ENCODE measurements at regions not wholly inside any gene's neighbourhood (a gene's known extent, or its start where the extent isn't known, plus 50 kb on each side); places are given as distances from the start of the nearest gene placed in this dataset.

- no peak for DNase-seq (ENCODE audit: low spot score)
- H3K9me3 ChIP-seq (ENCODE audit: control insufficient read depth in 4 of 4, low read length in 3 of 4), result no peaks in the 10 kb centered on the region
- TF ChIP-seq ZBTB33 (IDR thresholded peaks at IDR 0.05), result no peak
- TF ChIP-seq HNF4A (conservative IDR thresholded peaks at IDR 0.05), result no peak
- no peak for TF ChIP-seq CTCF (IDR thresholded peaks at IDR 0.05; ENCODE audit: low read depth, low read length, missing input control)
- TF ChIP-seq TAF1 (conservative IDR thresholded peaks at IDR 0.05), result no peak
- TF ChIP-seq GABPA (IDR thresholded peaks at IDR 0.05 in 1 of 2, conservative IDR thresholded peaks at IDR 0.05 in 1 of 2), result no peak
- no peak for TF ChIP-seq YY1 (IDR thresholded peaks at IDR 0.05)
- TF ChIP-seq MAX (IDR thresholded peaks at IDR 0.05), result no peak
- no peak for TF ChIP-seq JUND (IDR thresholded peaks at IDR 0.05)
- no peak for TF ChIP-seq FOXA1 (IDR thresholded peaks at IDR 0.05)
- TF ChIP-seq HNF4G (IDR thresholded peaks at IDR 0.05), result no peak
- TF ChIP-seq RAD21 (IDR thresholded peaks at IDR 0.05), result no peak
- H3K27me3 ChIP-seq (ENCODE audit: control insufficient read depth in 4 of 4, insufficient read depth in 4 of 4, low read length in 3 of 4), result no peaks in the 10 kb centered on the region
- no peak overlapping the region for H3K27ac ChIP-seq (ENCODE audit: low read depth in 1 of 2, low read length in 2 of 2)
- H3K4me1 ChIP-seq (ENCODE audit: control insufficient read depth in 4 of 4, insufficient read depth in 4 of 4, low read length in 3 of 4), result no peaks in the 10 kb centered on the region
- H3K9ac ChIP-seq (ENCODE audit: low read depth in 1 of 2, low read length in 2 of 2), result no peak overlapping the region
- H3K36me3 ChIP-seq (ENCODE audit: control insufficient read depth in 4 of 4, insufficient read depth in 3 of 4, low read depth in 1 of 4, low read length in 3 of 4), result no peaks in the 10 kb centered on the region
- H3K4me3 ChIP-seq (ENCODE audit: low read depth in 1 of 3, low read length in 3 of 3), result no peak overlapping the region
Measured at GRCh38 chr7:13713092-13713491, 276.4 kb downstream of the ETV1 start.

- Histone ChIP-seq H3K4me3 (ENCODE audit: low read depth in 1 of 3, low read length in 3 of 3) (no peak overlapping the region), H3K4me1 (ENCODE audit: control insufficient read depth in 4 of 4, insufficient read depth in 4 of 4, low read length in 3 of 4) (no peaks in the 10 kb centered on the region), H3K27me3 (ENCODE audit: control insufficient read depth in 4 of 4, insufficient read depth in 4 of 4, low read length in 3 of 4) (no peaks in the 10 kb centered on the region), H3K9me3 (ENCODE audit: control insufficient read depth in 4 of 4, low read length in 3 of 4) (no peaks in the 10 kb centered on the region), H3K9ac (ENCODE audit: low read depth in 1 of 2, low read length in 2 of 2) (no peak overlapping the region), H3K27ac (ENCODE audit: low read depth in 1 of 2, low read length in 2 of 2) (no peak overlapping the region), H3K36me3 (ENCODE audit: control insufficient read depth in 4 of 4, insufficient read depth in 3 of 4, low read depth in 1 of 4, low read length in 3 of 4) (no peaks in the 10 kb centered on the region)
- TF ChIP-seq EGR1 (IDR thresholded peaks at IDR 0.05; ENCODE audit: low read depth in 2 of 2) (no peak), HNF4G (IDR thresholded peaks at IDR 0.05) (no peak), YY1 (IDR thresholded peaks at IDR 0.05) (no peak), RAD21 (IDR thresholded peaks at IDR 0.05) (no peak)
- no peak for DNase-seq (ENCODE audit: low spot score)
- 57% methylated on average over 1 of the region's 1 CpG for WGBS
Measured at GRCh38 chr7:13715534-13715933, 273.9 kb downstream of the ETV1 start.

GRCh38 chr7:13717031-13717430 lies 272.4 kb downstream of the ETV1 start:
- 46% methylated on average over 2 of the region's 2 CpGs for WGBS
- H3K4me1 ChIP-seq (ENCODE audit: control insufficient read depth in 4 of 4, insufficient read depth in 4 of 4, low read length in 3 of 4), result no peaks in the 10 kb centered on the region
- no peak overlapping the region for H3K4me3 ChIP-seq (ENCODE audit: low read depth in 1 of 3, low read length in 3 of 3)
- no peaks in the 10 kb centered on the region for H3K27me3 ChIP-seq (ENCODE audit: control insufficient read depth in 4 of 4, insufficient read depth in 4 of 4, low read length in 3 of 4)
- no peaks in the 10 kb centered on the region for H3K36me3 ChIP-seq (ENCODE audit: control insufficient read depth in 4 of 4, insufficient read depth in 3 of 4, low read depth in 1 of 4, low read length in 3 of 4)
- no peaks in the 10 kb centered on the region for H3K9me3 ChIP-seq (ENCODE audit: control insufficient read depth in 4 of 4, low read length in 3 of 4)
- no peak overlapping the region for H3K27ac ChIP-seq (ENCODE audit: low read depth in 1 of 2, low read length in 2 of 2)
- DNase-seq (ENCODE audit: low spot score), result no peak
- no peak overlapping the region for H3K9ac ChIP-seq (ENCODE audit: low read depth in 1 of 2, low read length in 2 of 2)
- TF ChIP-seq EGR1 (IDR thresholded peaks at IDR 0.05; ENCODE audit: low read depth in 2 of 2) (no peak), YY1 (IDR thresholded peaks at IDR 0.05) (no peak), ZBTB33 (IDR thresholded peaks at IDR 0.05) (no peak), NR2F2 (IDR thresholded peaks at IDR 0.05) (no peak), SP1 (IDR thresholded peaks at IDR 0.05) (no peak), GABPA (IDR thresholded peaks at IDR 0.05 in 1 of 2, conservative IDR thresholded peaks at IDR 0.05 in 1 of 2) (no peak), RAD21 (IDR thresholded peaks at IDR 0.05) (no peak), FOXA1 (IDR thresholded peaks at IDR 0.05) (no peak), ATF3 (IDR thresholded peaks at IDR 0.05) (no peak), MAX (IDR thresholded peaks at IDR 0.05) (no peak), REST (IDR thresholded peaks at IDR 0.05) (no peak), JUND (IDR thresholded peaks at IDR 0.05) (no peak), HNF4A (conservative IDR thresholded peaks at IDR 0.05) (no peak), RXRA (IDR thresholded peaks at IDR 0.05) (no peak)

Measured in liver (tissue), 8 donors.